Panc1 (cell line): ENCODE measurements at regions not wholly inside any gene's neighbourhood (a gene's known extent, or its start where the extent isn't known, plus 50 kb on each side); places are given as distances from the start of the nearest gene placed in this dataset.

Experiments
- ATAC-seq: fragments of 200-7000 bp; cut with Tn5 transposase; 2 replicates; pipeline ENCODE4 v1.9.1; 2020; ENCODE audit warnings: mild to moderate bottlenecking, moderate library complexity
- BruUV-seq: library from RNA; stranded (reverse); fragments of 400-500 nt; replicated peaks from 2 replicates; lab custom pipeline; 2021; lab: Mats Ljungman, UMichigan
- CTCF ChIA-PET: fragments of 300-600 bp; sonication (Branson Sonifier 250); formaldehyde crosslinking; loops from one replicate; lab custom pipeline; 2022; ENCODE audit warnings: antibody characterized with exemption; lab: Charles Lee
- POLR2A ChIA-PET: fragments of 300-600 bp; sonication (Branson Sonifier 250); formaldehyde crosslinking; loops from one replicate; lab custom pipeline; 2022; ENCODE audit warnings: antibody characterized with exemption; lab: Charles Lee
- DNase-seq: peaks from one replicate; pipeline ENCODE4 v3.0.0-alpha.2; 2010; ENCODE audit warnings: low read depth, low spot score
- H3K27ac ChIP-seq: 2 replicates; pipeline ENCODE4 v1.5.1; 2011; ENCODE audit warnings: mild to moderate bottlenecking, low read length, inconsistent platforms
- H3K27me3 ChIP-seq: fragments of 200-500 bp; sonication (Bioruptor generic); 2 replicates; pipeline ENCODE4 v1.6.0; 2014; ENCODE audit warnings: low read length, inconsistent platforms; ENCODE audit not compliant: control insufficient read depth, insufficient read depth
- H3K36me3 ChIP-seq: fragments of 200-500 bp; sonication (Bioruptor generic); 2 replicates; pipeline ENCODE4 v1.5.1; 2014; ENCODE audit warnings: inconsistent platforms, mild to moderate bottlenecking, low read length, moderate library complexity; ENCODE audit not compliant: control insufficient read depth, insufficient read depth
- H3K4me1 ChIP-seq: 2 replicates; pipeline ENCODE4 v1.5.1; 2011; ENCODE audit warnings: inconsistent platforms, mild to moderate bottlenecking, low read length, moderate library complexity; ENCODE audit not compliant: control insufficient read depth, insufficient read depth
- H3K4me3 ChIP-seq, 2 experiments: 2 replicates each; pipeline ENCODE4 v1.5.1; 2011 to 2012; ENCODE audit warnings: low read depth in 2 of 2, low read length in 2 of 2, mild to moderate bottlenecking in 2 of 2, inconsistent platforms in 1 of 2, moderate library complexity in 1 of 2
- H3K9me3 ChIP-seq: fragments of 200-500 bp; sonication (Bioruptor generic); 2 replicates; pipeline ENCODE4 v1.5.1; 2014; ENCODE audit warnings: low read depth, mild to moderate bottlenecking, inconsistent platforms, low read length, moderate library complexity; ENCODE audit not compliant: control insufficient read depth, insufficient read depth
- CTCF ChIP-seq: fragments of 450-650 bp; IDR thresholded peaks from 2 replicates; pipeline ENCODE4 v1.5.1; 2017; ENCODE audit warnings: mild to moderate bottlenecking
- POLR2AphosphoS5 ChIP-seq: IDR thresholded peaks from 2 replicates; pipeline ENCODE4 v1.6.1; 2012; ENCODE audit warnings: mild to moderate bottlenecking, low read depth, low read length, moderate library complexity
- REST ChIP-seq, 2 experiments: IDR thresholded peaks; 2 replicates each; pipeline ENCODE4 v1.6.1; 2011 to 2012; ENCODE audit warnings: low read depth in 2 of 2, control low read depth in 1 of 2, low read length in 1 of 2, mild to moderate bottlenecking in 1 of 2, moderate library complexity in 1 of 2; ENCODE audit not compliant: insufficient read depth in 1 of 2
- SIN3A ChIP-seq: IDR thresholded peaks from 2 replicates; pipeline ENCODE4 v1.6.1; 2012; ENCODE audit warnings: low read depth, mild to moderate bottlenecking, low read length, moderate library complexity, borderline replicate concordance; ENCODE audit not compliant: insufficient read depth
- TCF7L2 ChIP-seq: IDR thresholded peaks from 2 replicates; pipeline ENCODE4 v1.6.1; 2011; ENCODE audit warnings: mild to moderate bottlenecking, low read depth, low read length, inconsistent platforms
- in situ Hi-C: cut with HindIII; loops from 2 replicates; pipeline ENCODE4 v1.10.0; 2016; ENCODE audit warnings: low sequenced_read_pairs, low pct_unique_long_range_greater_than_20kb
- intact Hi-C: fragments of 100-400 bp; cut with micrococcal nuclease; formaldehyde crosslinking; loops from one replicate; pipeline ENCODE4 v1.10.0; 2022; ENCODE audit not compliant: unreplicated experiment

GRCh38 chr7:417625-417889, 102.1 kb downstream of the PDGFA start:
- TF ChIP-seq CTCF, result no peak
- TF ChIP-seq TCF7L2, result no peak
- no peak for TF ChIP-seq SIN3A
- no peak for TF ChIP-seq REST (IDR thresholded peaks at IDR 0.05; ENCODE audit: insufficient read depth in 1 of 2, low read depth in 2 of 2, low read length in 1 of 2)
- no peak for TF ChIP-seq POLR2AphosphoS5
- DNase-seq (no peak), ATAC-seq (no peak)
- no peaks in the 10 kb centered on the region for H3K27me3 ChIP-seq
- BruUV-seq, result no TSS peak
- H3K9me3 ChIP-seq, result peaks cover 6% of the 10 kb centered on the region; the same call in 1 of the 2 replicates
- no peak overlapping the region for H3K27ac ChIP-seq
- H3K4me3 ChIP-seq, result no peak overlapping the region
- intact Hi-C loops, result no loop called here
- ChIA-PET POLR2A (no interaction called here), CTCF (no interaction called here)
- in situ Hi-C loops, result no loop called here
- H3K36me3 ChIP-seq, result no peaks in the 10 kb centered on the region
- no peaks in the 10 kb centered on the region for H3K4me1 ChIP-seq

- intact Hi-C loops (no loop called here), in situ Hi-C loops (no loop called here)
- no peaks in the 10 kb centered on the region for H3K36me3 ChIP-seq
- H3K4me1 ChIP-seq, result no peaks in the 10 kb centered on the region
- H3K27me3 ChIP-seq, result no peaks in the 10 kb centered on the region
- ChIA-PET POLR2A (no interaction called here), CTCF (no interaction called here)
- no peak for TF ChIP-seq SIN3A
- TF ChIP-seq TCF7L2, result no peak
- no peak for TF ChIP-seq CTCF
- TF ChIP-seq POLR2AphosphoS5, result no peak
- no peak for TF ChIP-seq REST (IDR thresholded peaks at IDR 0.05; ENCODE audit: insufficient read depth in 1 of 2, low read depth in 2 of 2, low read length in 1 of 2)
- H3K9me3 ChIP-seq, result peaks cover 6% of the 10 kb centered on the region; the same call in 1 of the 2 replicates
- ATAC-seq (no peak), DNase-seq (no peak)
- H3K27ac ChIP-seq, result no peak overlapping the region
- no peak overlapping the region for H3K4me3 ChIP-seq
- no TSS peak for BruUV-seq
Observed at GRCh38 chr7:417973-418601, 101.6 kb downstream of the PDGFA start.
